ENCODE measurements at regions not wholly inside any gene's neighbourhood (a gene's known extent, or its start where the extent isn't known, plus 50 kb on each side); places are given as distances from the start of the nearest gene placed in this dataset.

DNA sequence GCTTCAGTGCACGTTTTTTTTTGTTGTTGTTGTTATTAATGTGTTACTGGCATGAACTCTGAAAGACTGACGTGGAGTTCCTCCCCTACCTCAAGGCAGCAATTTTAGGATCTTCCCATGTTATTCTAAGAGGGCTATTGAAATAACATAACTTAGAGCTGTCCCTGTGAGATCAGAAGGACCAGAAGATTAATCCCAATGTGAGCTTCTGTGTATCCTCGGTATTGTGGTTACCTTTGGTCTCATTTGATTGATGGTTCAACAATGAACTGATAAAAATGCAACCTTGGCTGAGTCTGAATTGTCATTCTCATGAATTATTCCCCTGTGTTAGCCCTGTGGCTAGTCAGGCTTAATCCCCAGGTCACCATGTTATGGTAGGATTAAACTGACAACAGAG lies 394.1 kb downstream of the TRIB2 start (continued):
- TF ChIP-seq EZH2phosphoT487 (IDR thresholded peaks at IDR 0.05; ENCODE audit: unreplicated experiment): no peak
- no peak for TF ChIP-seq POLR2AphosphoS5 (IDR thresholded peaks at IDR 0.05; ENCODE audit: low read depth)
- TF ChIP-seq, protein P1, sequence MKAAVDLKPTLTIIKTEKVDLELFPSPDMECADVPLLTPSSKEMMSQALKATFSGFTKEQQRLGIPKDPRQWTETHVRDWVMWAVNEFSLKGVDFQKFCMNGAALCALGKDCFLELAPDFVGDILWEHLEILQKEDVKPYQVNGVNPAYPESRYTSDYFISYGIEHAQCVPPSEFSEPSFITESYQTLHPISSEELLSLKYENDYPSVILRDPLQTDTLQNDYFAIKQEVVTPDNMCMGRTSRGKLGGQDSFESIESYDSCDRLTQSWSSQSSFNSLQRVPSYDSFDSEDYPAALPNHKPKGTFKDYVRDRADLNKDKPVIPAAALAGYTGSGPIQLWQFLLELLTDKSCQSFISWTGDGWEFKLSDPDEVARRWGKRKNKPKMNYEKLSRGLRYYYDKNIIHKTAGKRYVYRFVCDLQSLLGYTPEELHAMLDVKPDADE (IDR thresholded peaks at IDR 0.05): no peak

DNA sequence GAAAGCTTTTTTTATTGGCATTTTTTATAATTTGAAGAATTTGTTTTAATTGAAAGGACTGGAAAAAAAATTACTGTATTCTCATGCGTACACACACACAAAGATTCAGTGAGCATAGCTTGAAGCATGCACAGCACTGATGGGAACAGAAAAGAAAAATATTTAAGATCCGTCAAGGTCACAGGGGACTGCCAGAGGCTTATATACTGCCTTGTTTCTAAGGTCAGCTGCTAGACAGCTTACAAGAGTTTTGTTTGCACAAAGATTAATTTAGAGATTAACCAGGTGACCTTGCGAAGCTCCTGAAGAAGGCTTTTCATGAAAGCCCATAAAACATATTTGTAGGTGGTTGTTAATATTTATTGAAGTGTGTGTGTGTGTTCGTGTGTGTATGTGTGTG lies 396.3 kb downstream of the TRIB2 start:
- Mint-ChIP-seq H3K9me3 (no peaks in the 10 kb centered on the region; the same call in 2 of the 3 replicates), H3K36me3 (ENCODE audit: low read depth) (no peaks in the 10 kb centered on the region), H3K4me3 (no peak overlapping the region), H3K27me3 (ENCODE audit: insufficient read depth, low read depth, poor library complexity) (no peaks in the 10 kb centered on the region), H3K27ac (no peak overlapping the region), H3K4me1 (peaks cover 8% of the 10 kb centered on the region; the same call in 2 of the 3 replicates)
- Histone ChIP-seq H3K27ac (ENCODE audit: low read depth) (no peak overlapping the region), H2AFZ (no peak overlapping the region), H3K27me3 (ENCODE audit: insufficient read depth) (no peaks in the 10 kb centered on the region), H3K36me3 (ENCODE audit: insufficient read depth) (no peaks in the 10 kb centered on the region), H3F3A (replicated peaks; ENCODE audit: low read depth) (no peaks in the 10 kb centered on the region), H3K4me3 (no peak overlapping the region), H4K20me1 (replicated peaks; ENCODE audit: insufficient read depth) (no peaks in the 10 kb centered on the region), H3K4me1 (ENCODE audit: insufficient read depth) (no peaks in the 10 kb centered on the region), H3K4me2 (no peak overlapping the region), H3K79me2 (replicated peaks; ENCODE audit: insufficient read depth) (no peaks in the 10 kb centered on the region), H3K9me2 (ENCODE audit: insufficient read depth) (no peaks in the 10 kb centered on the region; the same call in 1 of the 2 replicates)
- no peak for TF ChIP-seq ZNF462 (CRISPR knock-in tag; IDR thresholded peaks at IDR 0.05)
- TF ChIP-seq JUNB (IDR thresholded peaks at IDR 0.05; ENCODE audit: unreplicated experiment): no peak
- TF ChIP-seq NANOG (IDR thresholded peaks at IDR 0.05; ENCODE audit: borderline replicate concordance): no peak
- TF ChIP-seq, protein P1 (IDR thresholded peaks at IDR 0.05): no peak
- no peak for TF ChIP-seq ZNF331 (CRISPR knock-in tag; IDR thresholded peaks at IDR 0.05; ENCODE audit: low read depth)
- no peak for TF ChIP-seq STAT1 (IDR thresholded peaks at IDR 0.05; ENCODE audit: unreplicated experiment)
- DNase-seq (ENCODE audit: low spot score) (no peak), ATAC-seq (no peak)
